ENCODE measurements at regions not wholly inside any gene's neighbourhood (a gene's known extent, or its start where the extent isn't known, plus 50 kb on each side); places are given as distances from the start of the nearest gene placed in this dataset.
"Not testable (repeated sequence)": the region's sequence is repeated elsewhere in the genome, so short reads cannot be mapped to it uniquely, and the experiment has no call there.

- H3K27me3 ChIP-seq (ENCODE audit: control insufficient read depth in 2 of 2, insufficient read depth in 2 of 2, low read length in 2 of 2), result no peaks in the 10 kb centered on the region
- Mint-ChIP-seq H3K27me3 (ENCODE audit: low read depth in 3 of 3) (no peaks in the 10 kb centered on the region), H3K4me1 (no peaks in the 10 kb centered on the region), H3K9me3 (no peaks in the 10 kb centered on the region), H3K36me3 (no peaks in the 10 kb centered on the region), H3K27ac (no peak overlapping the region), H3K4me3 (no peak overlapping the region)
- H4K20me1 ChIP-seq (ENCODE audit: insufficient read depth, low read length), result no peaks in the 10 kb centered on the region
- peaks cover 0 to 3% of the 10 kb centered on the region in 2 donors for H3K9me3 ChIP-seq (replicated peaks in 1 of 2; ENCODE audit: control insufficient read depth in 1 of 2, insufficient read depth in 1 of 2, low read length in 2 of 2)
- no peak overlapping the region for H2AFZ ChIP-seq (ENCODE audit: insufficient read depth, low read depth, low read length, poor library complexity, severe bottlenecking)
- TF ChIP-seq CTCF (IDR thresholded peaks at IDR 0.05), result no peak
- no peak overlapping the region for H3K4me3 ChIP-seq (replicated peaks in 1 of 3; ENCODE audit: low read depth in 2 of 3, low read length in 3 of 3)
- 72% methylated on average over 4 of the region's 4 CpGs for WGBS (ENCODE audit: insufficient coverage)
- no peaks in the 10 kb centered on the region for H3K4me1 ChIP-seq (ENCODE audit: control insufficient read depth in 1 of 2, insufficient read depth in 2 of 2, low read length in 2 of 2)
- H3K27ac ChIP-seq (ENCODE audit: low read depth in 1 of 2, low read length in 2 of 2), result no peak overlapping the region
- DNase-seq, result no peak
- intact Hi-C loops (cut with micrococcal nuclease), result no loop called here
- no peaks in the 10 kb centered on the region for H3K79me2 ChIP-seq (ENCODE audit: insufficient read depth, low read length)
- no peak overlapping the region for H3K4me2 ChIP-seq (replicated peaks; ENCODE audit: extremely low read depth, low read length, poor library complexity, severe bottlenecking)
- H3K9ac ChIP-seq (ENCODE audit: insufficient read depth, low read length, poor library complexity, severe bottlenecking), result no peak overlapping the region
- H3K36me3 ChIP-seq (replicated peaks in 1 of 2; ENCODE audit: control insufficient read depth in 1 of 2, insufficient read depth in 2 of 2, low read length in 2 of 2), result no peaks in the 10 kb centered on the region
Measured at GRCh38 chr2:208725280-208725679, 318.7 kb downstream of the PTH2R start.

- WGBS (ENCODE audit: insufficient coverage), result no CpG with 5 or more reads among the region's 3 CpGs
- no peak overlapping the region for H2AFZ ChIP-seq (ENCODE audit: insufficient read depth, low read depth, low read length, poor library complexity, severe bottlenecking)
- H3K27ac Mint-ChIP-seq, result no peak overlapping the region
- no peaks in the 10 kb centered on the region for H3K27me3 Mint-ChIP-seq (ENCODE audit: low read depth in 3 of 3)
- H3K4me2 ChIP-seq (replicated peaks; ENCODE audit: extremely low read depth, low read length, poor library complexity, severe bottlenecking), result no peak overlapping the region
- intact Hi-C loops (cut with micrococcal nuclease), result no loop called here
- H3K4me3 ChIP-seq (replicated peaks in 1 of 3; ENCODE audit: low read depth in 2 of 3, low read length in 3 of 3), result no peak overlapping the region
- H3K9me3 Mint-ChIP-seq, result peaks cover 0 to 4% (median 1%) of the 10 kb centered on the region in 7 donors
- H3K4me1 ChIP-seq (ENCODE audit: control insufficient read depth in 1 of 2, insufficient read depth in 2 of 2, low read length in 2 of 2), result no peaks in the 10 kb centered on the region
- H3K27me3 ChIP-seq (ENCODE audit: control insufficient read depth in 2 of 2, insufficient read depth in 2 of 2, low read length in 2 of 2), result no peaks in the 10 kb centered on the region
- no peaks in the 10 kb centered on the region for H4K20me1 ChIP-seq (ENCODE audit: insufficient read depth, low read length)
- no peak overlapping the region for H3K4me3 Mint-ChIP-seq
- H3K4me1 Mint-ChIP-seq, result no peaks in the 10 kb centered on the region
- H3K79me2 ChIP-seq (ENCODE audit: insufficient read depth, low read length), result no peaks in the 10 kb centered on the region
- no peaks in the 10 kb centered on the region for H3K36me3 ChIP-seq (replicated peaks in 1 of 2; ENCODE audit: control insufficient read depth in 1 of 2, insufficient read depth in 2 of 2, low read length in 2 of 2)
- TF ChIP-seq CTCF (IDR thresholded peaks at IDR 0.05), result no peak
- H3K9ac ChIP-seq (ENCODE audit: insufficient read depth, low read length, poor library complexity, severe bottlenecking), result no peak overlapping the region
- DNase-seq, result no peak
- H3K9me3 ChIP-seq (replicated peaks in 1 of 2; ENCODE audit: control insufficient read depth in 1 of 2, insufficient read depth in 1 of 2, low read length in 2 of 2), result peaks cover 3 to 5% of the 10 kb centered on the region in 2 donors
- H3K36me3 Mint-ChIP-seq, result no peaks in the 10 kb centered on the region
- no peak overlapping the region for H3K27ac ChIP-seq (ENCODE audit: low read depth in 1 of 2, low read length in 2 of 2)
Measured at GRCh38 chr2:208726242-208726641, 319.6 kb downstream of the PTH2R start.

GRCh38 chr2:208751663-208752415 is 345.2 kb downstream of the PTH2R start:
- H3K4me1 Mint-ChIP-seq; H3K36me3 Mint-ChIP-seq; DNase-seq; H3K4me2 ChIP-seq (replicated peaks; ENCODE audit: extremely low read depth, low read length, poor library complexity, severe bottlenecking); H3K27ac Mint-ChIP-seq; H4K20me1 ChIP-seq (ENCODE audit: insufficient read depth, low read length); H3K9ac ChIP-seq (ENCODE audit: insufficient read depth, low read length, poor library complexity, severe bottlenecking); H3K27me3 Mint-ChIP-seq (ENCODE audit: low read depth in 3 of 3); H3K4me3 ChIP-seq (replicated peaks in 1 of 3; ENCODE audit: low read depth in 2 of 3, low read length in 3 of 3); intact Hi-C loops (cut with micrococcal nuclease); H3K4me1 ChIP-seq (ENCODE audit: control insufficient read depth in 1 of 2, insufficient read depth in 2 of 2, low read length in 2 of 2); H3K79me2 ChIP-seq (ENCODE audit: insufficient read depth, low read length); H3K27me3 ChIP-seq (ENCODE audit: control insufficient read depth in 2 of 2, insufficient read depth in 2 of 2, low read length in 2 of 2); H2AFZ ChIP-seq (ENCODE audit: insufficient read depth, low read depth, low read length, poor library complexity, severe bottlenecking); H3K27ac ChIP-seq (ENCODE audit: low read depth in 1 of 2, low read length in 2 of 2); H3K4me3 Mint-ChIP-seq; H3K36me3 ChIP-seq (replicated peaks in 1 of 2; ENCODE audit: control insufficient read depth in 1 of 2, insufficient read depth in 2 of 2, low read length in 2 of 2); H3K9me3 ChIP-seq (replicated peaks in 1 of 2; ENCODE audit: control insufficient read depth in 1 of 2, insufficient read depth in 1 of 2, low read length in 2 of 2): not testable (repeated sequence)
- H3K9me3 Mint-ChIP-seq, result peaks cover 3 to 14% (median 7%) of the 10 kb centered on the region in 7 donors
- 94% methylated on average over 21 of the region's 21 CpGs for WGBS (ENCODE audit: insufficient coverage)
